GM12878 (cell line): ENCODE measurements at regions not wholly inside any gene's neighbourhood (a gene's known extent, or its start where the extent isn't known, plus 50 kb on each side); places are given as distances from the start of the nearest gene placed in this dataset.

Source experiments
- ATAC-seq: fragments of 200-7000 bp; cut with Tn5 transposase; 3 replicates; pipeline ENCODE4 v1.9.1; 2020; ENCODE audit warnings: mild to moderate bottlenecking, moderate library complexity
- BruUV-seq: library from RNA; stranded (reverse); fragments of 400-500 nt; replicated peaks from 2 replicates; lab custom pipeline; 2021; lab: Mats Ljungman, UMichigan
- CTCF ChIA-PET: fragments of 300-600 bp; sonication (Branson Sonifier 250); formaldehyde crosslinking; extraction: SDS; loops from one replicate; lab custom pipeline; 2021; ENCODE audit warnings: inconsistent platforms; lab: Yijun Ruan, JAX
- POLR2A ChIA-PET: fragments of 350-600 bp; formaldehyde crosslinking; extraction: SDS; loops from one replicate; lab custom pipeline; 2021; ENCODE audit warnings: inconsistent platforms; lab: Charles Lee
- RAD21 ChIA-PET: fragments of 300-600 bp; sonication (Branson Sonifier 250); formaldehyde crosslinking; loops from one replicate; lab custom pipeline; 2023; ENCODE audit warnings: antibody characterized with exemption; ENCODE audit not compliant: unreplicated experiment; lab: Charles Lee
- SMC1A ChIA-PET: fragments of 300-600 bp; sonication (Branson Sonifier 250); formaldehyde crosslinking; loops from one replicate; lab custom pipeline; 2023; ENCODE audit not compliant: unreplicated experiment, uncharacterized antibody; lab: Charles Lee
- DNase-seq: peaks from one replicate; pipeline ENCODE4 v3.0.0-alpha.2; 2011; ENCODE audit warnings: low read depth, low spot score
- FAIRE-seq: peaks from 3 replicates; lab custom pipeline; 2011; peaks lifted over from hg19 to GRCh38; lab: Jason Lieb, UNC
- H2AFZ ChIP-seq: 2 replicates; pipeline ENCODE4 v1.6.0; 2011; ENCODE audit warnings: low read depth, low read length, control low read depth; ENCODE audit not compliant: control insufficient read depth
- H3K27ac ChIP-seq: 2 replicates; pipeline ENCODE4 v1.5.1; 2011; ENCODE audit warnings: control low read depth; ENCODE audit not compliant: control insufficient read depth, insufficient read depth
- H3K27me3 ChIP-seq, 2 experiments: replicated peaks in 1 of 2; 2 replicates each; pipeline versions ENCODE4 v1.6.0 to v1.6.1; 2011; ENCODE audit warnings: low read length in 1 of 2; ENCODE audit not compliant: control insufficient read depth in 2 of 2, insufficient read depth in 2 of 2
- H3K36me3 ChIP-seq, 2 experiments: 2 replicates each; pipeline ENCODE4 v1.5.1; 2011; ENCODE audit warnings: low read length in 1 of 2; ENCODE audit not compliant: control insufficient read depth in 2 of 2, insufficient read depth in 2 of 2
- H3K4me1 ChIP-seq: 2 replicates; pipeline ENCODE4 v1.6.1; 2011; ENCODE audit warnings: mild to moderate bottlenecking, low read length, moderate library complexity, mixed read lengths; ENCODE audit not compliant: control insufficient read depth, insufficient read depth
- H3K4me2 ChIP-seq: 2 replicates; pipeline ENCODE4 v1.6.0; 2011; ENCODE audit warnings: control low read depth; ENCODE audit not compliant: control insufficient read depth, insufficient read depth
- H3K4me3 ChIP-seq: fragments of 200-600 bp; sonication (generic); 2 replicates; pipeline ENCODE4 v1.5.1; 2016
- H3K79me2 ChIP-seq: 2 replicates; pipeline ENCODE4 v1.6.0; 2011; ENCODE audit warnings: low read length; ENCODE audit not compliant: control insufficient read depth, insufficient read depth
- H3K9ac ChIP-seq: 2 replicates; pipeline ENCODE4 v1.8.0; 2011; ENCODE audit warnings: low read length, control low read depth, mixed read lengths; ENCODE audit not compliant: control insufficient read depth, insufficient read depth
- H3K9me3 ChIP-seq: replicated peaks from 3 replicates; pipeline ENCODE4 v1.5.1; 2011; ENCODE audit warnings: mild to moderate bottlenecking, low read length; ENCODE audit not compliant: control insufficient read depth, insufficient read depth
- H4K20me1 ChIP-seq: 2 replicates; pipeline ENCODE4 v1.6.0; 2011; ENCODE audit not compliant: control insufficient read depth, insufficient read depth
- BHLHE40 ChIP-seq, 2 experiments: fragments of 450-650 bp in 1 of 2; IDR thresholded peaks; 2 replicates each; pipeline ENCODE4 v1.6.1; 2011 to 2017; ENCODE audit warnings: low read depth in 2 of 2, borderline replicate concordance in 1 of 2, improper control_type of control experiment in 1 of 2, low read length in 1 of 2, mild to moderate bottlenecking in 1 of 2
- EP300 ChIP-seq, 2 experiments: fragments of 150-350 bp in 1 of 2; IDR thresholded peaks; 2 replicates each; pipeline ENCODE4 v1.6.1; 2011 to 2012; ENCODE audit warnings: low read depth in 2 of 2, low read length in 2 of 2, borderline replicate concordance in 1 of 2, improper control_type of control experiment in 1 of 2, inconsistent platforms in 1 of 2; ENCODE audit not compliant: control insufficient read depth in 1 of 2
- NR2F1 ChIP-seq: fragments of 450-650 bp; conservative IDR thresholded peaks from 2 replicates; pipeline ENCODE4 v1.6.1; 2017; ENCODE audit warnings: mild to moderate bottlenecking
- PAX8 ChIP-seq: fragments of 450-650 bp; IDR thresholded peaks from 2 replicates; pipeline ENCODE4 v1.6.1; 2017; ENCODE audit warnings: mild to moderate bottlenecking, moderate library complexity
- ZNF217 ChIP-seq: fragments of 450-650 bp; IDR thresholded peaks from 2 replicates; pipeline ENCODE4 v1.6.1; 2017; ENCODE audit warnings: antibody characterized with exemption, mild to moderate bottlenecking
- WGBS: methylation state at CpG from one replicate; pipeline ENCODE4 v1.1.6; 2016; ENCODE audit warnings: low lambda C conversion rate; ENCODE audit not compliant: insufficient replicate concordance, insufficient coverage; ENCODE audit errors: missing lambda C conversion rate; 5-methylcytosine and 5-hydroxymethylcytosine counted together
- in situ Hi-C: fragments of 300-500 bp; cut with MboI; formaldehyde crosslinking; loops from 9 replicates; pipeline ENCODE4 v1.14.3; 2018; ENCODE audit warnings: mixed read lengths
- intact Hi-C: fragments of 100-400 bp; cut with micrococcal nuclease; formaldehyde crosslinking; loops from one replicate; pipeline ENCODE4 v1.14.2; 2022; ENCODE audit not compliant: unreplicated experiment
- TF ChIP-seq, protein P1 (sequence below): fragments of 450-650 bp; IDR thresholded peaks from 2 replicates; pipeline ENCODE4 v1.6.1; 2016; ENCODE audit warnings: mild to moderate bottlenecking
- TF ChIP-seq, protein P2 (sequence below): fragments of 450-650 bp; IDR thresholded peaks from 2 replicates; pipeline ENCODE4 v1.6.1; 2017; ENCODE audit warnings: borderline replicate concordance
- TF ChIP-seq, protein P3 (sequence below): fragments of 450-650 bp; IDR thresholded peaks from 2 replicates; pipeline ENCODE4 v1.6.1; 2017; ENCODE audit warnings: mild to moderate bottlenecking, moderate library complexity
- TF ChIP-seq, protein P4 (sequence below): fragments of 450-650 bp; formaldehyde crosslinking; IDR thresholded peaks from 2 replicates; pipeline ENCODE4 v1.4.0; 2020; ENCODE audit warnings: mild to moderate bottlenecking, moderate library complexity

GRCh38 chr3:168828536-168828935, 732.8 kb upstream of the GOLIM4 start (continued):
- TF ChIP-seq, protein P1, sequence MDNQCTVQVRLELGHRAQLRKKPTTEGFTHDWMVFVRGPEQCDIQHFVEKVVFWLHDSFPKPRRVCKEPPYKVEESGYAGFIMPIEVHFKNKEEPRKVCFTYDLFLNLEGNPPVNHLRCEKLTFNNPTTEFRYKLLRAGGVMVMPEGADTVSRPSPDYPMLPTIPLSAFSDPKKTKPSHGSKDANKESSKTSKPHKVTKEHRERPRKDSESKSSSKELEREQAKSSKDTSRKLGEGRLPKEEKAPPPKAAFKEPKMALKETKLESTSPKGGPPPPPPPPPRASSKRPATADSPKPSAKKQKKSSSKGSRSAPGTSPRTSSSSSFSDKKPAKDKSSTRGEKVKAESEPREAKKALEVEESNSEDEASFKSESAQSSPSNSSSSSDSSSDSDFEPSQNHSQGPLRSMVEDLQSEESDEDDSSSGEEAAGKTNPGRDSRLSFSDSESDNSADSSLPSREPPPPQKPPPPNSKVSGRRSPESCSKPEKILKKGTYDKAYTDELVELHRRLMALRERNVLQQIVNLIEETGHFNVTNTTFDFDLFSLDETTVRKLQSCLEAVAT: no peak

- CTCF ChIA-PET: interaction anchor here (0.6 to 1.5 kb wide), 5 partner anchors 11 to 252 kb away, joined by 3 to 5 read pairs (median 4); no protein-coding TSS in a partner anchor
- SMC1A ChIA-PET: interaction anchor here (0.6 kb wide), 1 partner anchor 335 kb away, joined by 3 read pairs; no protein-coding TSS in a partner anchor
- FAIRE-seq (no peak), DNase-seq (no peak), ATAC-seq (no peak)
- intact Hi-C loops: no loop called here
- POLR2A ChIA-PET: no interaction called here
- no peak overlapping the region for H2AFZ ChIP-seq
- no peaks in the 10 kb centered on the region for H3K4me1 ChIP-seq
- no TSS peak for BruUV-seq
- no peaks in the 10 kb centered on the region for H3K9me3 ChIP-seq
- no peak overlapping the region for H3K9ac ChIP-seq
- H3K27me3 ChIP-seq: no peaks in the 10 kb centered on the region
- in situ Hi-C loops: no loop called here
- no peaks in the 10 kb centered on the region for H3K36me3 ChIP-seq
- 75% methylated on average over 4 of the region's 4 CpGs for WGBS
- H3K4me2 ChIP-seq: no peak overlapping the region
- RAD21 ChIA-PET: no interaction called here
- H3K79me2 ChIP-seq: no peaks in the 10 kb centered on the region
- no peak overlapping the region for H3K27ac ChIP-seq
- H4K20me1 ChIP-seq: no peaks in the 10 kb centered on the region
- no peak overlapping the region for H3K4me3 ChIP-seq
- no peak for TF ChIP-seq EP300 (IDR thresholded peaks at IDR 0.05; ENCODE audit: borderline replicate concordance in 1 of 2, control insufficient read depth in 1 of 2, low read depth in 2 of 2, low read length in 2 of 2)
- TF ChIP-seq, protein P2, sequence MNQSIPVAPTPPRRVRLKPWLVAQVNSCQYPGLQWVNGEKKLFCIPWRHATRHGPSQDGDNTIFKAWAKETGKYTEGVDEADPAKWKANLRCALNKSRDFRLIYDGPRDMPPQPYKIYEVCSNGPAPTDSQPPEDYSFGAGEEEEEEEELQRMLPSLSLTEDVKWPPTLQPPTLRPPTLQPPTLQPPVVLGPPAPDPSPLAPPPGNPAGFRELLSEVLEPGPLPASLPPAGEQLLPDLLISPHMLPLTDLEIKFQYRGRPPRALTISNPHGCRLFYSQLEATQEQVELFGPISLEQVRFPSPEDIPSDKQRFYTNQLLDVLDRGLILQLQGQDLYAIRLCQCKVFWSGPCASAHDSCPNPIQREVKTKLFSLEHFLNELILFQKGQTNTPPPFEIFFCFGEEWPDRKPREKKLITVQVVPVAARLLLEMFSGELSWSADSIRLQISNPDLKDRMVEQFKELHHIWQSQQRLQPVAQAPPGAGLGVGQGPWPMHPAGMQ: no peak
- no peak for TF ChIP-seq ZNF217
- TF ChIP-seq, protein P3, sequence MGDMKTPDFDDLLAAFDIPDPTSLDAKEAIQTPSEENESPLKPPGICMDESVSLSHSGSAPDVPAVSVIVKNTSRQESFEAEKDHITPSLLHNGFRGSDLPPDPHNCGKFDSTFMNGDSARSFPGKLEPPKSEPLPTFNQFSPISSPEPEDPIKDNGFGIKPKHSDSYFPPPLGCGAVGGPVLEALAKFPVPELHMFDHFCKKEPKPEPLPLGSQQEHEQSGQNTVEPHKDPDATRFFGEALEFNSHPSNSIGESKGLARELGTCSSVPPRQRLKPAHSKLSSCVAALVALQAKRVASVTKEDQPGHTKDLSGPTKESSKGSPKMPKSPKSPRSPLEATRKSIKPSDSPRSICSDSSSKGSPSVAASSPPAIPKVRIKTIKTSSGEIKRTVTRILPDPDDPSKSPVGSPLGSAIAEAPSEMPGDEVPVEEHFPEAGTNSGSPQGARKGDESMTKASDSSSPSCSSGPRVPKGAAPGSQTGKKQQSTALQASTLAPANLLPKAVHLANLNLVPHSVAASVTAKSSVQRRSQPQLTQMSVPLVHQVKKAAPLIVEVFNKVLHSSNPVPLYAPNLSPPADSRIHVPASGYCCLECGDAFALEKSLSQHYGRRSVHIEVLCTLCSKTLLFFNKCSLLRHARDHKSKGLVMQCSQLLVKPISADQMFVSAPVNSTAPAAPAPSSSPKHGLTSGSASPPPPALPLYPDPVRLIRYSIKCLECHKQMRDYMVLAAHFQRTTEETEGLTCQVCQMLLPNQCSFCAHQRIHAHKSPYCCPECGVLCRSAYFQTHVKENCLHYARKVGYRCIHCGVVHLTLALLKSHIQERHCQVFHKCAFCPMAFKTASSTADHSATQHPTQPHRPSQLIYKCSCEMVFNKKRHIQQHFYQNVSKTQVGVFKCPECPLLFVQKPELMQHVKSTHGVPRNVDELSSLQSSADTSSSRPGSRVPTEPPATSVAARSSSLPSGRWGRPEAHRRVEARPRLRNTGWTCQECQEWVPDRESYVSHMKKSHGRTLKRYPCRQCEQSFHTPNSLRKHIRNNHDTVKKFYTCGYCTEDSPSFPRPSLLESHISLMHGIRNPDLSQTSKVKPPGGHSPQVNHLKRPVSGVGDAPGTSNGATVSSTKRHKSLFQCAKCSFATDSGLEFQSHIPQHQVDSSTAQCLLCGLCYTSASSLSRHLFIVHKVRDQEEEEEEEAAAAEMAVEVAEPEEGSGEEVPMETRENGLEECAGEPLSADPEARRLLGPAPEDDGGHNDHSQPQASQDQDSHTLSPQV: no peak
- TF ChIP-seq NR2F1: no peak
- TF ChIP-seq, protein P4, sequence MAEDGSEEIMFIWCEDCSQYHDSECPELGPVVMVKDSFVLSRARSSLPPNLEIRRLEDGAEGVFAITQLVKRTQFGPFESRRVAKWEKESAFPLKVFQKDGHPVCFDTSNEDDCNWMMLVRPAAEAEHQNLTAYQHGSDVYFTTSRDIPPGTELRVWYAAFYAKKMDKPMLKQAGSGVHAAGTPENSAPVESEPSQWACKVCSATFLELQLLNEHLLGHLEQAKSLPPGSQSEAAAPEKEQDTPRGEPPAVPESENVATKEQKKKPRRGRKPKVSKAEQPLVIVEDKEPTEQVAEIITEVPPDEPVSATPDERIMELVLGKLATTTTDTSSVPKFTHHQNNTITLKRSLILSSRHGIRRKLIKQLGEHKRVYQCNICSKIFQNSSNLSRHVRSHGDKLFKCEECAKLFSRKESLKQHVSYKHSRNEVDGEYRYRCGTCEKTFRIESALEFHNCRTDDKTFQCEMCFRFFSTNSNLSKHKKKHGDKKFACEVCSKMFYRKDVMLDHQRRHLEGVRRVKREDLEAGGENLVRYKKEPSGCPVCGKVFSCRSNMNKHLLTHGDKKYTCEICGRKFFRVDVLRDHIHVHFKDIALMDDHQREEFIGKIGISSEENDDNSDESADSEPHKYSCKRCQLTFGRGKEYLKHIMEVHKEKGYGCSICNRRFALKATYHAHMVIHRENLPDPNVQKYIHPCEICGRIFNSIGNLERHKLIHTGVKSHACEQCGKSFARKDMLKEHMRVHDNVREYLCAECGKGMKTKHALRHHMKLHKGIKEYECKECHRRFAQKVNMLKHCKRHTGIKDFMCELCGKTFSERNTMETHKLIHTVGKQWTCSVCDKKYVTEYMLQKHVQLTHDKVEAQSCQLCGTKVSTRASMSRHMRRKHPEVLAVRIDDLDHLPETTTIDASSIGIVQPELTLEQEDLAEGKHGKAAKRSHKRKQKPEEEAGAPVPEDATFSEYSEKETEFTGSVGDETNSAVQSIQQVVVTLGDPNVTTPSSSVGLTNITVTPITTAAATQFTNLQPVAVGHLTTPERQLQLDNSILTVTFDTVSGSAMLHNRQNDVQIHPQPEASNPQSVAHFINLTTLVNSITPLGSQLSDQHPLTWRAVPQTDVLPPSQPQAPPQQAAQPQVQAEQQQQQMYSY: no peak
- TF ChIP-seq BHLHE40 (IDR thresholded peaks at IDR 0.05; ENCODE audit: borderline replicate concordance in 1 of 2, low read depth in 2 of 2, low read length in 1 of 2): no peak
- no peak for TF ChIP-seq PAX8
Measured at GRCh38 chr3:168828014-168828413, 732.3 kb upstream of the GOLIM4 start.
